RKO (cell line): ENCODE measurements at regions not wholly inside any gene's neighbourhood (a gene's known extent, or its start where the extent isn't known, plus 50 kb on each side); places are given as distances from the start of the nearest gene placed in this dataset.

Experiments
- DNase-seq: peaks from one replicate; pipeline ENCODE4 v3.0.0-alpha.2; 2016; ENCODE audit warnings: low spot score

DNA sequence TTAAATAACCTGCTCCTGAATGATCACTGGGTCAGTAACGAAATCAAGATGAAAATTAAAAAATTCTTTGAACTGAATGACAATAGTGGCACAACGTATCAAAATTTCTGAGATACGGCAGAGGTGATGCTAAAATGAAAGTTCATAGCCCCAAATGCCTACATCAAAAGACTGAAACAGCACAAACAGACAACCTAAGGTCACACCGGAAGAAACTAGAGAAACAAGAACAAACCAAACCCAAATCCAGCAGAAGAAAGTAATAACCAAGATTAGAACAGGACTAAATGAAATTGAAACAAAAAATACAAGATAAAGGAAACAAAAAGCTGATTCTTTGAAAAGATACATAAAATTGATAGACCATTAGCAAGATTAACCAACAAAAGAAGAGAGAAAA lies 324.1 kb downstream of the RBM26 start:
- DNase-seq: no peak

DNA sequence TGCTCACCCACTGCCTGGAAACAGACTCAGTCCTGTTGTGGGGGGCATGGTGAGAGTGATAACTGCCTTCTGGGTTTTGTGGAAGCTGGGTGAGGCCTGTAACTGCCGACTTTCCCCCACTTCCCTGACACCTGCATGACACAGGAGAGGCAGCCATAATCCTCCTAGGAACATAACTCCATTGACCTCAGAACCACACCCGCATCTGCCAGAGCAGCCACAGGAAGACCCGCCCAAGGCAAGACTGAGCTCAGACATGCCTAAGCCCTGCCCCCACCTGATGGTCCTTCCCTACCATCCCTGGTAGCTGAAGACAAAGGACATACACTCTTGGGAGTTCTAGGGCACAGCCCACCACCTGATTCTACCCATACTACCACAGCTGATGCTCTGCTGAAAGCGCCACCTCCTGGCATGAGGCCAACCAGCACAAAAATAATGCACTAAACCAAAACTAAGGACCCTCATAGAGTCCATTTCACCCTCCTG lies 326.7 kb downstream of the RBM26 start:
- DNase-seq: no peak

- no peak for DNase-seq
Measured at GRCh38 chr13:79075703-79076102, 330.4 kb downstream of the RBM26 start.

- DNase-seq: no peak
Measured at GRCh38 chr13:79070343-79070974, 335.6 kb downstream of the RBM26 start.

DNA sequence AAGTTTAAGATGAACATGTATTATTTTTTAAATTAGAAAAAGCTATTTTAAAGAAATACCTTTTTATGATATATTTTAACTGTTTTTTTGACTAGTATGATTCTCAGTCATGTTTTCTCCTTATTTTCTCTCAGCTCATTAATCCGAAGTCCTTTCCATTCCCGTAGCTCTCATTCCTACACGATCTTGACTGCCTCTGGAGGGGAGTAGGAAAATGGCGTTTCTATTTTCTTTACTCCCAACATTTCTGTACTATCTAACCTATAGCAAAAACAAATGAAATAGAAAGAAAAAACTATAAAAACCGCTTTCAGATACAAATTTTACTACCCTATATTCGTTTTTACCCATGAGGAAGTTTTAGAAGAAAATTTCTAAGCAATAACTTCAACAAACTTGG lies 343.8 kb downstream of the RBM26 start:
- no peak for DNase-seq

GRCh38 chr13:79060216-79060615 lies 345.8 kb downstream of the RBM26 start:
- peak; percentile 20 for DNase-seq

DNA sequence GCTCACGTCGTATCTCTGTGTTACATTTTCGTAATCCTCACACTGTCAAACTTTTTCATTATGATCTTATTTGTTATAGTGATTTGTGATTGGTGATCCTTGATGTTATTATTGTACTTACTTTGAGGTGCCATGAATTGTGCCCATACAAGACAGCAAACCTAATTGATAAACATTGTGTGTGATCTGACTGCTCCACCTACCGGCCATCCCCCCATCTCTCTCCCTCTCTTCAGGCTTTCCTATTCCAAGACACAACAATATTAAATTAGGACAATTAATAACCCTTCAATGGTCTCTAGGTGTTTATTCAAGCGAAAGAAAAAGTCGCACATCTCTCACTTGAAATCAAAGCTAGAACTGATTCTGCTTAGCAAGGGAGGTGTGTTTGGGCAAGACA lies 349.3 kb downstream of the RBM26 start:
- DNase-seq: no peak

DNA sequence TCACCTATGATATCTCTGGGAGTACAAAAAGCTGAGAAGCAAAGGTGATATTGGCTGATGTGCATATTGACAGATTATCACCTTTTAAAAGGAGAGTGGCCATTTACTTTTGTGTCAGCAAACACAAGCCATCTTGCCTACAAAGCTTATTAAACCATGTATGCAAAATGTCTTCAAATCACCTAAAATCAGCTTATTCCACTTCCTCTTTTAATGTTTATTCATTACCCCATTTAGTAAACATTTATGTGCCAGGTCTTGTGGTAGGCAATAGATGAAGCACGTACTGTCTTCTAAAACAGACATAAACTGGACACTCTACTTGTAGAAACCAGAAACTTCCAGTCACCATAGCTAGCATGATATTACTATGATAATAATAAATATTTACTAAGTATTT lies 354.6 kb downstream of the RBM26 start:
- DNase-seq: no peak

GRCh38 chr13:79044415-79044814 lies 361.6 kb downstream of the RBM26 start:
- no peak for DNase-seq

DNA sequence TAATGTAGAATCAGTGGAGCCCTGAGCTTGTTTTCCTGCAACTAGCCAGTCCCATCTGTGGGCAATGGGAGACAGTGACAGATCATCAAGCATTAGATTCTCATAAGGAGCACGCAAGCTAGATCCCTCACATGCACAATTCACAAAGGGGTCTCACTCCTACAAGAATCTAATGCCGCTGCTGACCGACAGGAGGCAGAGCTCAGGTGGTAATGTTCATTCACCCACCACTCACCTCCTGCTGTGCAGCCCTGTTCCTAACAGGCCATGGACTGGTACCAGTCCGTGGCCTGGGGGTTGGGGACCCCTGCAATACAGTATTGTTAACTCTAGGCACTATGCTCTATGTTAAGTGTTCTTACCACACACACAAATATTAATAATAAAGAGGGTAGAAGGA lies 362.8 kb downstream of the RBM26 start:
- no peak for DNase-seq

DNA sequence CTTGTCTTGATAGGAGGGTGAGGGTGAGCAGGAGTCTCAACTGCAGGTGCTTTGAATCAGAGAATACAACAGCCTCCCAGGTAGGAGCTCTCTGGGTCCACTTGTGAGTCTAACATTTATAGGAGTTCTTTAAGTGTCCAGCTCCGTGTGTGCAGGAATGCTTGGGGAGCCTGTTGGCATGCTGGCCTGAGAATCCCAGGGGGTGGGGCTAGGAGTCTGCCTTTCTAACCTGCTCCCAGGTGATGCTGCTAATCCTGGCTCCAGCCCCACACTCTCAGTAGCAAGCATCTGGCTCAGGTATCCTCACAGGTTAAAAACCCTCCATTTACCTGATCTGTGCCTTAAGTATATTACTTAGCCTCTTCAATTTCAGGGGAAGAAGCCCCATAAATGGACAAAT lies 368.9 kb downstream of the RBM26 start:
- DNase-seq: no peak

DNA sequence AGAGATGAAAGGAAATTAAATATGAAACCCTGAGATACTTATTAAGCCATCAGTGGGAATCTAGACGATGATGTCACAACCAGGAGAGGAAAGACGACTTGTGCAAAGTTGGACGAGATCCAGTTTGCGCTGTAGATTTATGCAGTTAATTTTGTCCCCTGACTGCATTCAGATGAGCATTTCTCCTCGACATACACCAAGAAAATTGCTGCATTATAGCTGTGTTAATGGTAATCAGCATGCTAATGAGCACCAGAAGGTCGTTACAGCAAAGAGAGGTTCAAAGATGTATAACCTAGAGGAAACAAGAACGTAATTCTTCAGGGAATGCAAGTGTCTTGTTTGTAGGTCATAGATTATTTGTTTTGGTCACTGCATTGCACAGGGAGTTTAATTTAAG lies 371.7 kb downstream of the RBM26 start:
- DNase-seq: no peak

GRCh38 chr13:79030513-79030912 lies 371.6 kb upstream of the OBI1 start:
- DNase-seq: no peak

GRCh38 chr13:79018166-79018565 lies 359.2 kb upstream of the OBI1 start:
- no peak for DNase-seq

- DNase-seq: no peak
Measured at GRCh38 chr13:79011179-79011578, 352.2 kb upstream of the OBI1 start.

DNA sequence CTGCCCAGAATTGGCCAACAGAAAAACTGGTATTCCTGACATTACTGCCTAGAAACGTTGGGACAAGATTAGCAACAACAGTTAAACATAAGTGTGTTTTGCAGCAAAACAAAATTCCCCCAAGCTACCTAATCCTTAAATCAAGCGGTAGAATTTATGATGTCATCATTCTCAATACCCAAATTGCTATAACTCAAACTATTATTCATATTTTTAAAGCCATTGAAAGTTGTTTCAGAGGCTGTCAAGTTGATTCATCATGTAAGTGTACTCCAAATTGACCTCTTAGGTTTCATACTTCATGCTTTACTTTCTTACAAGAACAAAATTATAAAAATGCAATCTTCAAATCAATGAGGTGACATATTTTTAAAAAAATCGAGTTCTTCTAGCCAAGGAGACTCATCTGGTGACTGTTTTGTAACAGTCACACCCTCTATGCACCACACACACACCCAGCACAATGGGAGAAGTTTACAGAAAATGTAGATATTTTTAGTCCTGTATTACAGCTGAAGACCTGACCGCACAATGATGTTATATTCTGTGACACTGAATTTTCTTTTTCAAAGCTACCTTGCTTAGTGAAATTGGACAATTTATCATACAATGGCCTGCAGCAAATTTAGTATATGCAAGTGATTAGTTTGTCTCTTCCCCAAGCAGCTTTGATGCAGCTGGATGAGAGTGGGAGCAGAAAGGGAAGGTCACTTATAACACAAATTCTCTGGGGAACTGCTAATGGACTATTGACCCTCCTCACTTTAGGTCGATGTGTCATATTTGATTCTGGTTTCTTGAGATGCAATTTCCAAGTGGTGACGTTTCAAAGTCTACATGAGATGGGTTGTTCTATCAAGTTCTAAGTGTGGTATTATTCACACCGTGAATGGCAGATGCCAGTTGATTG lies 345.3 kb upstream of the OBI1 start:
- no peak for DNase-seq

DNA sequence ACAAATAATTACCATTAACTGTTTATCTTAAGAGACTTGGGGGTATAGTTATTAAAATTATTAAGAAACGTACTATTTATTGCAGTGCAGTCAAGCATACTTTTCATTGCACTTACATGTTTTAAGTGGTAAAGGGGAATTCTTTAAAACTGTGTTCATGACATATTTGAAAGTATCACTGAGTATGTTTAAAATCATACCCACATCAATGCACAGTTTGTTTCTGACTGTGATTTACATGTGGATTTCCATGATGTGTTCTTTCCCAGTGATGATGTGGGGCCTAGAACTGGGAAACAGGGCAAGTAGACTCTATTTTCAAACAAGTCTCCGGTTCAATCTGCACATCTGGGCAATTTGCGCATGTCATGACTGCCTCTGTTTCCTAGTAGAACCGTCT lies 340.5 kb upstream of the OBI1 start:
- DNase-seq: no peak

- DNase-seq: no peak
Measured at GRCh38 chr13:78998630-78999315, 339.8 kb upstream of the OBI1 start.

- no peak for DNase-seq
Measured at GRCh38 chr13:78997902-78998629, 339.1 kb upstream of the OBI1 start.

DNA sequence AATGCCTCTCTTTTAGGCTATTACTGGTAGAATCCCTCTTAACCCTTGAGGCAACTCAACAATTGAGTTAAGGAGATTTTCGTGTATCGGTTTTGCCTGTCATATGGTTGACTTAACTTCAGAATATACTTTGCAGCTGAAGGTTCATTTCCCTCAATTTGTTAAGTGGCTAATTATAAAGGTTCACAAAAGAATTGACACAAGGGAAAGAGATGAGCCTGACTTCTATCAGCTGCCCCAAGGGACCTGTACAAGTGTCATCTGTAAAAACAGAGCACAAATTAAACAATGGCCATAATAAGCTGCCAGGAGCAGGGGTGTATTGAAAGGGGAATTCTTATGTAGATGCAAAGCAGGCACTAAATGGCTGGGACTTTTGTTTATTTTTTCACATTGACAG lies 334.8 kb upstream of the OBI1 start:
- DNase-seq: no peak

DNA sequence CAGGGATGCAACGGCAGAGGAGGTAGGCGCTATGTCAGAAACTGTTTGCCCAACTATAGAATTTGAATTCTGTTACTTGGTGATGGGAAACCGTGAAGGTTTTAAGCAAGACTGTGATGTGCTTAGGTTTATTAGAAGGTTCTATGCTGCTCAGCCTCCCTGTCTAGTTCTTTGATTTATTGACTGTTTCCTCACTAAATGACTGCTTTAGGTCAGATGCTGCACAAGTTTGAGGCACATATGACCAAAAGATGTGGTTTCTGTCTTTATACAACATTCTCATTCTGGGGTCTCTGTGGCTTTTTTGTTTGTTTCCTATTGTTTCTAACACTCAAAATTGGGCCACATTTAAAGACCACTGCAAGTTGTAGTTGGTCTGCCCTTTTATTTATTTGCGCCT lies 323.0 kb upstream of the OBI1 start:
- no peak for DNase-seq

- no peak for DNase-seq
Measured at GRCh38 chr13:78979349-78979748, 320.4 kb upstream of the OBI1 start.
